Sigmoid colon (tissue), 4 donors: ENCODE measurements at regions not wholly inside any gene's neighbourhood (a gene's known extent, or its start where the extent isn't known, plus 50 kb on each side); places are given as distances from the start of the nearest gene placed in this dataset.

Source experiments
- POLR2A ChIP-seq, 2 donors: fragments of 450-650 bp; IDR thresholded peaks; one replicate each; pipeline ENCODE4 v1.6.1; 2016; ENCODE audit warnings: antibody characterized with exemption in 2 of 2, mild to moderate bottlenecking in 2 of 2, moderate library complexity in 2 of 2
- POLR2AphosphoS5 ChIP-seq, 4 donors: sonication (generic); formaldehyde crosslinking; IDR thresholded peaks; one replicate each; pipeline ENCODE4 v1.6.1; 2017; ENCODE audit warnings: antibody characterized with exemption in 4 of 4
- TF ChIP-seq, protein P1 (sequence below), 4 experiments: fragments of 450-650 bp in 3 of 4; fragments of 200-600 bp in 1 of 4; IDR thresholded peaks; one replicate each; pipeline ENCODE4 v1.5.1; 2016 to 2019; ENCODE audit warnings: antibody characterized with exemption in 4 of 4, mild to moderate bottlenecking in 3 of 4, moderate library complexity in 2 of 4

GRCh38 chr14:97707603-97708002 is 910.4 kb downstream of the VRK1 start:
- TF ChIP-seq, protein P1, sequence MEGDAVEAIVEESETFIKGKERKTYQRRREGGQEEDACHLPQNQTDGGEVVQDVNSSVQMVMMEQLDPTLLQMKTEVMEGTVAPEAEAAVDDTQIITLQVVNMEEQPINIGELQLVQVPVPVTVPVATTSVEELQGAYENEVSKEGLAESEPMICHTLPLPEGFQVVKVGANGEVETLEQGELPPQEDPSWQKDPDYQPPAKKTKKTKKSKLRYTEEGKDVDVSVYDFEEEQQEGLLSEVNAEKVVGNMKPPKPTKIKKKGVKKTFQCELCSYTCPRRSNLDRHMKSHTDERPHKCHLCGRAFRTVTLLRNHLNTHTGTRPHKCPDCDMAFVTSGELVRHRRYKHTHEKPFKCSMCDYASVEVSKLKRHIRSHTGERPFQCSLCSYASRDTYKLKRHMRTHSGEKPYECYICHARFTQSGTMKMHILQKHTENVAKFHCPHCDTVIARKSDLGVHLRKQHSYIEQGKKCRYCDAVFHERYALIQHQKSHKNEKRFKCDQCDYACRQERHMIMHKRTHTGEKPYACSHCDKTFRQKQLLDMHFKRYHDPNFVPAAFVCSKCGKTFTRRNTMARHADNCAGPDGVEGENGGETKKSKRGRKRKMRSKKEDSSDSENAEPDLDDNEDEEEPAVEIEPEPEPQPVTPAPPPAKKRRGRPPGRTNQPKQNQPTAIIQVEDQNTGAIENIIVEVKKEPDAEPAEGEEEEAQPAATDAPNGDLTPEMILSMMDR (IDR thresholded peaks at IDR 0.05), result no peak
- no peak for TF ChIP-seq POLR2A (IDR thresholded peaks at IDR 0.05)
- TF ChIP-seq POLR2AphosphoS5 (IDR thresholded peaks at IDR 0.05), result no peak
